Epithelial cell of esophagus (primary cell): ENCODE measurements at regions not wholly inside any gene's neighbourhood (a gene's known extent, or its start where the extent isn't known, plus 50 kb on each side); places are given as distances from the start of the nearest gene placed in this dataset.
A peak's percentile ranks its signal among the peaks of the same experiment; 100 is the strongest.
"Not testable (repeated sequence)": the region's sequence is repeated elsewhere in the genome, so short reads cannot be mapped to it uniquely, and the experiment has no call there.

Experiments
- DNase-seq: peaks from one replicate; pipeline ENCODE4 v3.0.0; 2010; ENCODE audit warnings: low read depth
- H3K4me3 ChIP-seq: 2 replicates; pipeline ENCODE4 v1.5.1; 2011; ENCODE audit warnings: mild to moderate bottlenecking, low read length, control low read depth
- CTCF ChIP-seq: IDR thresholded peaks from 2 replicates; pipeline ENCODE4 v1.5.1; 2011; ENCODE audit warnings: low read depth, mild to moderate bottlenecking, low read length, control low read depth, inconsistent platforms; ENCODE audit not compliant: insufficient read depth; ENCODE audit errors: missing control alignments

GRCh38 chr5:63401436-63402046 is 560.7 kb downstream of the HTR1A start:
- H3K4me3 ChIP-seq, result no peak overlapping the region
- peak; percentile 72 for DNase-seq
- peak; percentile 90 for TF ChIP-seq CTCF

GRCh38 chr5:63400079-63400478 is 562.2 kb downstream of the HTR1A start:
- no peak for DNase-seq
- no peak for TF ChIP-seq CTCF
- no peak overlapping the region for H3K4me3 ChIP-seq

GRCh38 chr5:63398346-63398745 is 563.9 kb downstream of the HTR1A start:
- H3K4me3 ChIP-seq, result no peak overlapping the region
- peak; percentile 77 for DNase-seq
- no peak for TF ChIP-seq CTCF

- not testable (repeated sequence) for DNase-seq, H3K4me3 ChIP-seq
Measured at GRCh38 chr5:63388188-63388587, 574.1 kb downstream of the HTR1A start.

- no peak for TF ChIP-seq CTCF
- H3K4me3 ChIP-seq, result no peak overlapping the region
- DNase-seq, result no peak
Measured at GRCh38 chr5:63375851-63376250, 586.4 kb downstream of the HTR1A start.

- no peak for TF ChIP-seq CTCF
- DNase-seq, result no peak
- H3K4me3 ChIP-seq, result no peak overlapping the region
Measured at GRCh38 chr5:63374085-63374484, 588.2 kb downstream of the HTR1A start.

GRCh38 chr5:63351164-63351563 is 611.1 kb downstream of the HTR1A start:
- TF ChIP-seq CTCF, result no peak
- peak; percentile 9 for DNase-seq
- no peak overlapping the region for H3K4me3 ChIP-seq

GRCh38 chr5:63346451-63346850 is 615.8 kb downstream of the HTR1A start:
- TF ChIP-seq CTCF, result no peak
- peak; percentile 80 for DNase-seq
- no peak overlapping the region for H3K4me3 ChIP-seq
